ENCODE measurements at regions not wholly inside any gene's neighbourhood (a gene's known extent, or its start where the extent isn't known, plus 50 kb on each side); places are given as distances from the start of the nearest gene placed in this dataset.

GRCh38 chr3:76152028-76152427 is 366.7 kb upstream of the ZNF717 start:
- Histone ChIP-seq H3K9me3 (ENCODE audit: control insufficient read depth, insufficient read depth, low read length) (no peaks in the 10 kb centered on the region), H3K4me3 (ENCODE audit: low read depth, low read length) (no peak overlapping the region), H3K27ac (ENCODE audit: low read depth, low read length) (no peak overlapping the region), H3K27me3 (ENCODE audit: control insufficient read depth, insufficient read depth, low read length) (no peaks in the 10 kb centered on the region)
- DNase-seq (ENCODE audit: low read depth, low spot score): no peak
- CTCF ChIA-PET: no interaction called here
- POLR2A ChIA-PET: no interaction called here
- TF ChIP-seq CTCF (IDR thresholded peaks at IDR 0.05; ENCODE audit: low read depth, low read length): no peak

GRCh38 chr3:76161856-76162255 is 376.5 kb upstream of the ZNF717 start:
- CTCF ChIA-PET: interaction anchor here (1.0 to 1.2 kb wide), 2 partner anchors 408 to 430 kb away, joined by 3 to 4 read pairs; no protein-coding TSS in a partner anchor
- H3K27me3 ChIP-seq (ENCODE audit: control insufficient read depth, insufficient read depth, low read length): no peaks in the 10 kb centered on the region
- H3K4me3 ChIP-seq (ENCODE audit: low read depth, low read length): no peak overlapping the region
- TF ChIP-seq CTCF (IDR thresholded peaks at IDR 0.05; ENCODE audit: low read depth, low read length): no peak
- H3K9me3 ChIP-seq (ENCODE audit: control insufficient read depth, insufficient read depth, low read length): no peaks in the 10 kb centered on the region
- POLR2A ChIA-PET: no interaction called here
- H3K27ac ChIP-seq (ENCODE audit: low read depth, low read length): no peak overlapping the region
- DNase-seq (ENCODE audit: low read depth, low spot score): no peak

- CTCF ChIA-PET: no interaction called here
- H3K27ac ChIP-seq (ENCODE audit: low read depth, low read length): no peak overlapping the region
- no peak for DNase-seq (ENCODE audit: low read depth, low spot score)
- POLR2A ChIA-PET: no interaction called here
- no peaks in the 10 kb centered on the region for H3K27me3 ChIP-seq (ENCODE audit: control insufficient read depth, insufficient read depth, low read length)
- no peaks in the 10 kb centered on the region for H3K9me3 ChIP-seq (ENCODE audit: control insufficient read depth, insufficient read depth, low read length)
- no peak overlapping the region for H3K4me3 ChIP-seq (ENCODE audit: low read depth, low read length)
- TF ChIP-seq CTCF (IDR thresholded peaks at IDR 0.05; ENCODE audit: low read depth, low read length): no peak
Measured at GRCh38 chr3:76171647-76172046, 386.3 kb upstream of the ZNF717 start.

GRCh38 chr3:76177610-76178009 is 392.3 kb upstream of the ZNF717 start:
- POLR2A ChIA-PET: no interaction called here
- CTCF ChIA-PET: interaction anchor here (1.0 kb wide), 1 partner anchor 17 kb away, joined by 3 read pairs; no protein-coding TSS in a partner anchor
- no peak for TF ChIP-seq CTCF (IDR thresholded peaks at IDR 0.05; ENCODE audit: low read depth, low read length)
- no peak overlapping the region for H3K27ac ChIP-seq (ENCODE audit: low read depth, low read length)
- no peak overlapping the region for H3K4me3 ChIP-seq (ENCODE audit: low read depth, low read length)
- H3K27me3 ChIP-seq (ENCODE audit: control insufficient read depth, insufficient read depth, low read length): no peaks in the 10 kb centered on the region
- H3K9me3 ChIP-seq (ENCODE audit: control insufficient read depth, insufficient read depth, low read length): no peaks in the 10 kb centered on the region
- DNase-seq (ENCODE audit: low read depth, low spot score): no peak

GRCh38 chr3:76178412-76178811 is 393.1 kb upstream of the ZNF717 start:
- no peaks in the 10 kb centered on the region for H3K27me3 ChIP-seq (ENCODE audit: control insufficient read depth, insufficient read depth, low read length)
- POLR2A ChIA-PET: no interaction called here
- CTCF ChIA-PET: interaction anchor here (1.0 kb wide), 1 partner anchor 18 kb away, joined by 3 read pairs; no protein-coding TSS in a partner anchor
- no peak for DNase-seq (ENCODE audit: low read depth, low spot score)
- H3K4me3 ChIP-seq (ENCODE audit: low read depth, low read length): no peak overlapping the region
- no peaks in the 10 kb centered on the region for H3K9me3 ChIP-seq (ENCODE audit: control insufficient read depth, insufficient read depth, low read length)
- H3K27ac ChIP-seq (ENCODE audit: low read depth, low read length): no peak overlapping the region
- no peak for TF ChIP-seq CTCF (IDR thresholded peaks at IDR 0.05; ENCODE audit: low read depth, low read length)
